ENCODE measurements at regions not wholly inside any gene's neighbourhood (a gene's known extent, or its start where the extent isn't known, plus 50 kb on each side); places are given as distances from the start of the nearest gene placed in this dataset.

DNA sequence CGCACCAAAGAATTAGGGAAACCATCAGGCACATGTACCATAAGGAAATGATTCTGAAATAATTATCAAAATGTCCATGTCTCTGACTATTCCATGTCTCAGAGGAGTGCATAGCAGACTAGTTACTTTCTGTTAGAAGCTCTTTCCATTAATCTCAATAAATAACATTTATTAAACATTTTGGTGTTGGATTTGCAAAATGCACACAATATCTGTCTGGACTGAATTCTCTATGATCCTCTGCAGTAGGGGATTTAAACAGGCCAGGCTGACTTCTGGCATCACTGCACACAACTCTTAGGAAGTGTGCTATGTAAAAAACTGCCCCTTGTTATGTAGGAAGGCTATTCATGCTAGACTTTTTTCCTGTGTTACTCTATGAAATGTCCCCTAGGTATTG lies 283.3 kb upstream of the CDH5 start:
- TF ChIP-seq GATA2 (IDR thresholded peaks at IDR 0.05; ENCODE audit: low read depth, low read length) (no peak), GATA3 (IDR thresholded peaks at IDR 0.05; ENCODE audit: low read depth, low read length) (no peak)

DNA sequence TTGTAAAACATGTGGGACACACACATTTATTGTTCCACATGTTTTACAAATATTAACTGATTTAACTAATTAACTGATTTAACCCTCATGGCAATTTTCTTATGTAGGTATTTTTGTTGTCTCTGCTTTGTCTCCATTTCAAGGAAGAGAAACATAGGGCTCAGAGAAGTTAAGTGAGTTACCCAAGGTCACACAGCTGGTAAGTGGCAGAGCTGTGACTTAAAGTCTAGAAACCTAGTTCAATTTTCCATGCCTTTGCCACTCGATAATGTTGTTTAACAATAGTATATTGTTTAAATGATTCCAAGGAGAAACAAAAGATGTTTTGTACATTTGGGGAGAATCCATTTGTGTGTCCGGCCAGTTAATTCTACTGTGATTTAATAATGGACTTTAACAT lies 284.1 kb upstream of the CDH5 start:
- TF ChIP-seq GATA2 (IDR thresholded peaks at IDR 0.05; ENCODE audit: low read depth, low read length): no peak

DNA sequence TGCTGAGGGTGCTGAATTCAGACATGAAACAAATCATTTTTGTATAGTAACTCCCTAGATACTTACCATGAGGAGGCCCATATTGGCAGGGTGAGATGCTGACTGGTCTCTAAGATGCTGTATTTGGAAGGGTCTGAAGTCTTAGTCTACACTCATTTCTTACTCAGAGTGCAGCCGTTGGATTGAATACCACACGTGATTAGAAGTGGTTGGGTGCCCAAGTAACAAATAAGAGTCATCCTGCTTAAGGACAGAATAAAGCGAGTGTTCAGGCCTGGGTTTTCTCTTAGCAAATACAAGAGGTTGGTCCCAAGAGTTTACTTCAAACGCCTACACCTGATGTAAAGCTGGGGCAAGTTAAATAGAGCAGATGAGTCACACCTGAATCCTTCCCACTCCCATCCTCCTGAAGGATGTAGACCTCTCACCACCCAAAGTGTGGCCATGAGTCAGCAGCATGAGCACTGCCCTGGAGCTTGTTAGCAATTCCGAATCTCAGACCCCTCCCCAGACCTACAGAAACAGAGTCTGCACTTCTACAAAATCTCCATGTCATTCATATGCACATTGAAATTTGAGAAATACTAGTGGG lies 284.6 kb upstream of the CDH5 start:
- TF ChIP-seq GATA3 (IDR thresholded peaks at IDR 0.05; ENCODE audit: low read depth, low read length) (no peak), GATA2 (IDR thresholded peaks at IDR 0.05; ENCODE audit: low read depth, low read length) (no peak)

DNA sequence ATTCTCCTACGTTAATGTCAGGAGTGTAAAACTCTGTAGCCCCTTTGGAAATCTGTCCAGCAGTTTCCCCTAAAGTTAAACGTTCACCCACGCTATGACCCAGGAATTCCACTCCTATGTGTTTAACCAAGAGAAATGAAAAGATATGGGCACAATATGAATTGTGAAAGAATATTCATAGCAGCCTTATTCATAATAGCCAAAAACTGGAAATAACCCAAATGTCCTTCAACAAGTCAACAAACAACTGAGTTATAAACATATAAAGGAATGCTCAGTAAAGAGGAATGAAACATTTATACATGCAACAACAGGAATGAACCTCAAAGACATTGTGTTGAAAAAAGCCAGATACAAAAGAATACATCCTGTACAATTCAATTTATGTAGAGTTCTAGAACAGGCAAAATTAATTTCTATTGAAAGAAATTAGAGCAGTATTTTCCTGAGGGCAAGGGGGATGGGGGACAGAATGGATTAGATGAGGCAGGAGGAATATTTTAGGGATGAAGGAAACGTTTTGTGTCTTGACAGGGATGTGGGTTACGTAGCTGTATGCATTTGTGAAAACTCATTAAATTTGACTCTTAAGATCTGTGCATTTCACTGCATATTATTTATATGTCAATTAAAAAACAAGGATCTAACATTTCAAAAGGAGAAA lies 286.7 kb upstream of the CDH5 start:
- TF ChIP-seq GATA2 (IDR thresholded peaks at IDR 0.05; ENCODE audit: low read depth, low read length) (no peak), GATA3 (IDR thresholded peaks at IDR 0.05; ENCODE audit: low read depth, low read length) (no peak)

DNA sequence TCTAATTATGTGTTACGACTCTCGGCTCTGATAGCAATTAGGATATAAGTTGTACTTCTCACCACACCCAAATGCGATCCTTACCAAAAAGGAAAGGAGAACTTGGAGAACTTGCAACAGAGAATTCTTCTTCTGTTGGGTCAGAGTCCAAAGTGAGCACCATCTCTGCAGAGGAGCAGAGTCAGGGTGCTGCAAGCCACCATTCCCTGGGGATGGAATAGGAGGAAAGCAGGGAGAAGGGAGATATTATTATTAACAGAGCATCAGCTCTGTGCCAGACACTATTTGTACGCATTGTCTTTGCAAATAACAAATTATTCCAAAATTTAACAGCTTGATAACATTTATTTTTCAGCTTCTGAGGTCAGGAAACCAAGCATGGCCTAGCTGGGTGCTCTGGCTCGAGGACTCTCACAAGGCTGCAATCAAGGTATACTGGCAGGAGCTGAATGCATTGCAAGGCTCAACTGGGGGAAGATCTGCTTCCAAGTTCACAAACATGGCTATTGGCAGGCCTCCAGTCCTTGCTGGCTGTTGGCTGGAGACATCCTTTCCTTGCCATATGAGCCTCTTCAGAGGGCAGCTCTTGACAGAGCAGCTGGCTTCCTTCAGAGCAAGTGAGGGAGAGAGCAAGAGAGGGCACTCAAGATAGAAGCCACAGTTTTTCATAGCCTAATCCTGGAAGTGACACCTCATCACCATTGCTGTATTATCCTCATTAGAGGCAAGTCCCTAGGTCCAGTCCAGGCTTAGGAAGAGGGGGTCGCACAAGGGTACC lies 296.2 kb upstream of the CDH5 start:
- TF ChIP-seq GATA3 (IDR thresholded peaks at IDR 0.05; ENCODE audit: low read depth, low read length) (no peak), GATA2 (IDR thresholded peaks at IDR 0.05; ENCODE audit: low read depth, low read length) (no peak)

DNA sequence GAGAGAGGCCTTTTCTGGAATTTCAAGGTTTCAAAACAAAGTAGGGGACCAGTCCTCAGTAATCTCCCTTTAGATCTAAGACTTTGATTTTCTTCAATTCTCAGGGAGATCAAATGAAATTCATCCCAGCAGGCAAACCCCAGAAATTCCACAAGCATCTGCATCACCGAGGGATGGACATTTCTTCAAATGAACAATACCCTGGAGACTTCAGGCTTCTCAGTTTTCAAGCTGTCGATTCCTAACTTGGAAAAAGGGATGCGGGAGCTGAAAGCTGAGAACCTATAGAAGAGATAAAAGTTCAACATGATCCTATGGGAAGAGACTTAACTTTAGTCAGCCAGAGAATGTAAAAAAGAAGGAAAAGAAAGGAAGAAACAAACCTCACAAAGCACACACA lies 296.9 kb upstream of the CDH5 start:
- no peak for TF ChIP-seq GATA2 (IDR thresholded peaks at IDR 0.05; ENCODE audit: low read depth, low read length)
- no peak for TF ChIP-seq GATA3 (IDR thresholded peaks at IDR 0.05; ENCODE audit: low read depth, low read length)

DNA sequence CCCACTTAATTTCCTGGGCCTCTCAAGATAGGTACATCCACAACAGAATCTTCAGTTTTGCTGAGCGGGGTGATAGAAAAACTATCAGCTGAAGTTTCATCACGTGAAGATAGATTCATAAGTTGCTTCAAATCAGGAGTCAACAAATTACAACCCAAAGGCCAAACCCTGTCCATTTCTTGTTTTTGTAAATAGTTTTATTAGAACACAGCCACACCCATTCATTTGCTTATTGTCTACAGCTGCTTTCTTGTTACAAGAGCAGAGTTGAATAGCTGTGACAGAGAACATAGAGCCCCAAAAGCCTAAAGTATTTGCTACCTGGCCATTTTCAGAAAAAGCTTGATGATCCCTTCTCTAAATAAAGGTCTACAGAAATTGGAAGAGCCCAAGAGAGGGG lies 300.1 kb upstream of the CDH5 start:
- TF ChIP-seq GATA3 (IDR thresholded peaks at IDR 0.05; ENCODE audit: low read depth, low read length) (no peak), GATA2 (IDR thresholded peaks at IDR 0.05; ENCODE audit: low read depth, low read length) (no peak)

DNA sequence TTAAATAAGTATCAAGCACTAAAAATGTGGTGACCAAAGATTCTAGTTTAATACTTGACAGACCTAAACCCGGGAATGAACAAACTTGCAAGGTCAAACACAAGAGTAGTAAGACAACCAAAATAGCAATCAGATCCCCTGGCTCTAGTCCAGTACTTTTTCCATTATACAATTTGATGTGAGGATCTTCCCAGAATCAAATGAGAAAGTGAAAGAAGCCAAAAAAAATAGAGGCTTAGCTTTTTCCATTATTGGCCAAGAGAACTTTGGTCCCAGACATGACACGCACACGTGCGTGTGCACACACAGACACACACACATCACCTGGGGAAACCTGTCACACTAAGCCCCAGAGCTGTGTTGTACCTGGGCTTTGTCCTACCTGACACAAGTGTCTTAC lies 300.6 kb upstream of the CDH5 start:
- TF ChIP-seq GATA3 (IDR thresholded peaks at IDR 0.05; ENCODE audit: low read depth, low read length) (no peak), GATA2 (IDR thresholded peaks at IDR 0.05; ENCODE audit: low read depth, low read length) (no peak)

DNA sequence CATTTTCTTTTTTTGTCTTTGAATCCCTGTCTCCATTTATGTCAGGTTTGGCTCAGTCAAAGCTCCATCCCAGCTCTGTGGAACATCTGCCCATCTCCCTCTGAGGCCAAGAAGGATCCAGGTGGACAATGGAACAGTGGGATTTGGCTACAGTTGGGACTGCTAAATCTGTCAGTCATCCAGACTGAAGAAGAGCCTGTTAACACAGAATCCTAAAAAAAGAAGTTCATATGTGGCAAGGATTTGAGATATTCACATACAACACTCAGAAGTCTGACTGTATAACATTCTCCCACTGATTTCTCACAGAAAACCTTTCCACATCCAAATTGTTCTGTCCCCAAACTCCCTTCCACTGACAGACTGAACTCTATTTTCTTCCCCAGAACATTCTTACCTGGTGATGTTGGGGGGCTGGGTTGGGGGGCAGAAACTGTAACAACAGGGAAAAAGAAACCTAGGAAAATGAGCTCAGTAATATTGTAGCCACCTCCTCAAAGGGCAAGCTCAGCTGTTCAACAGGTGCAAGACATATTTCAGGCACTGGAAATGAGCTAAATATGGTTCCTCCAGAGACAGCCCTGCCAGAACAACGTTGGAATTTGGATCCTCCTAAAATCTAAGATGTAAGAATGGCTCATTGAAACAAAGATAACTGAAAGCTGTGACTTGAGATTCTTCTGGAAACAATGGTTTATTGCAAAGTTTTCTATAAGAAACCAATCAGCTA lies 301.5 kb upstream of the CDH5 start:
- TF ChIP-seq GATA3 (IDR thresholded peaks at IDR 0.05; ENCODE audit: low read depth, low read length) (no peak), GATA2 (IDR thresholded peaks at IDR 0.05; ENCODE audit: low read depth, low read length) (no peak)

DNA sequence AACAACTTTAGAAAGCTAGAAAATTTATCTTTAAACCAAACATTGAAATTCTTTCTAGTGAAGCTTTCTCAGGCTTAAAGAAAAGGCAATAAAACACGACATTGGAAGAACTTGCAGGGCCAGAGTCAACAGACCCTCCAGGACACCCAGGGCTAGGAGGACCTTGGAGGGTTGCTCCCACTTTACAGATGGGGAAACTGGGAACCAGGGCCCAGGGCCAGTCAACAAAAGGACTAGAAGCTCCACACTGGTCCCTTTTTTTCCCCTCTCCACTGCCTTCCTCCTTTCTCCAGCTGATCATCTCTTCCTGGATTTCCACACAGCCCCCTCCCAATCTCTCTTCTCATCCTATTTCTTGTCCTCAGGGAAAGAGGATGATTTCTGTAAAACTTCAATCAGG lies 307.7 kb upstream of the CDH5 start:
- TF ChIP-seq GATA2 (IDR thresholded peaks at IDR 0.05; ENCODE audit: low read depth, low read length) (no peak), GATA3 (IDR thresholded peaks at IDR 0.05; ENCODE audit: low read depth, low read length) (no peak)

DNA sequence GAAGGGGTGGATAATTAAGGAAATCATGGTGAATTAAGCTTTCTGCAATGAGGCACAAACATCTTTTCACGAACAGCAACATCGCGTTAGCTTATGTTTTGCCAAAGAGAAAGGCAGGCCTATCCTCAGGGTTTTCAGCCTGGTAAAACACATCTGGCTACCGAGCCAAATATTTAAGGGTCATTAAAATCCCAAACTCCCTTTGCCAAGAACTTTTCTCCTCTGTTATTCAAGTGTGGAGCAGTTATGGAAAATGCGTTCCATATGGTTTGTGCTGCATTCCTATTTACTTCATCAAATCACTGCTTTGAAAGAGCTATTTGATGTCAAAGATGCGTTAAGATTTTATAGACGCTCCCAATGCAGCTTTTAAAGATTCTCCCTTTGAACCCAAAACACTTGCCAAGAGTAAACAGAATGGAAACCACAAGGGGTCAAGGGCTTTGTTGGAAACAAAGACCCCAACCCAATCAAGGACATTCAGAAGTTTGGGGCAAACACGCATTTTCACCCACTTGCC lies 308.3 kb upstream of the CDH5 start:
- TF ChIP-seq GATA2 (IDR thresholded peaks at IDR 0.05; ENCODE audit: low read depth, low read length): no peak
- no peak for TF ChIP-seq GATA3 (IDR thresholded peaks at IDR 0.05; ENCODE audit: low read depth, low read length)

DNA sequence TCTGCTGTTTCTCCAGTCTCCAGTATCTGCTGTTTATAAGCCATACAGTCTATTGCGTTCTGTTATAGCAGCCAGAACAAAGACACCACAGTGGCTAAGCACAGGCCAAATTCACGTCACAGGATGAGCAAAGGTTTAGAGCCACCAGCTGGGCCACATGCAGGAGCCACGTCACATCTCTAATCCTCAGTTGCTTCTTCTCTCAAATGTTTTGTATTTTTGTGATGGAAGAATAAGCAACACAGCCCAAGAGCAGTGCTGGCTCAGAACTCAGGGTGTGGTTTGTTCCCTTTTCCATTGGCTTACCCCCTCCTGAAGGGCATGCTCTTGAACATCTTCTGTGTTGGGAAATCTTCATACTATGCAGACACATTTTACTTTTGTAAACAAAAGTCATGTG lies 309.4 kb upstream of the CDH5 start:
- TF ChIP-seq GATA3 (IDR thresholded peaks at IDR 0.05; ENCODE audit: low read depth, low read length): no peak
- no peak for TF ChIP-seq GATA2 (IDR thresholded peaks at IDR 0.05; ENCODE audit: low read depth, low read length)

DNA sequence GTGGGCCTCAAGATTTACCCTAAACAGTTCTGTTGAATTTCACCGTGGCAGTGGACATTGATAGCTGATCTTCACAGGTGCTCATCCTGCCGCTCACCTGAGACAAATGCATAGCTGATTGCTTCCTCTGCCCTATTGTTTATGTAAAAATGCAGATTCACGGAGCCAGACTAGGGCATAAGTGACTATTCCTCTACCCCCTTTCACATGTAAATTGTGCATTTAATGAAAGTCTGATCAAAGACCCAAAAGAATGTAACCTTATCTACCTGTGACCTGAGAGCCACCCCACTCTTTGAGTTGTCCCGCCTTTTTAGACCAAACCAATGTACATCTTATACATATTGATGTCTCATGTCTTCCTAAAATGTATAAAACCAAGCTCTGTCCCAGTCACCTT lies 312.4 kb upstream of the CDH5 start:
- TF ChIP-seq GATA2 (IDR thresholded peaks at IDR 0.05; ENCODE audit: low read depth, low read length): no peak

DNA sequence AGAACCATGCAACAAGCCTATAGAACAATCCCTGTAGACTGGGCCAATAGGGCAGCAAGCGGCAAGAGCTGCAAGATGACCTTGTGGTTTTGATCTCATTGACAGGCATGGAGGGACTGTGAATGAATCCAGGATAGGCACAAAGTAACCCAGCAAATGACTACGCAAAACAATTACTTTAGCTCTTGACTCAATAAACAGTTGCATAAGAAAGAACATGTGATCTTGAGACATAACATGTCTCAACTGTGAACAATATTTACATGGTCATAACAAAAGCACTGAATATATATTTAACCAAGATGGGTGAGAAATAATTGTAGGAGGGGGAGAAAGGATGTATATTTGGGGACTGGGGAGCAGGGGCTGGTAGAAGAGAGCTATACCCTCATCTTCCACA lies 313.7 kb upstream of the CDH5 start:
- no peak for TF ChIP-seq GATA3 (IDR thresholded peaks at IDR 0.05; ENCODE audit: low read depth, low read length)
- TF ChIP-seq GATA2 (IDR thresholded peaks at IDR 0.05; ENCODE audit: low read depth, low read length): no peak
